ENCODE measurements at regions not wholly inside any gene's neighbourhood (a gene's known extent, or its start where the extent isn't known, plus 50 kb on each side); places are given as distances from the start of the nearest gene placed in this dataset.

- no peaks in the 10 kb centered on the region for H3K36me3 ChIP-seq (ENCODE audit: control insufficient read depth, low read depth, low read length)
- H3K4me1 ChIP-seq (ENCODE audit: control insufficient read depth, low read depth, low read length), result no peaks in the 10 kb centered on the region
- H3K27ac ChIP-seq (ENCODE audit: low read length), result no peak overlapping the region
- H3K9me3 ChIP-seq (ENCODE audit: control insufficient read depth, low read depth, low read length), result no peaks in the 10 kb centered on the region
- no peak overlapping the region for H3K4me3 ChIP-seq (ENCODE audit: low read length)
- no peak overlapping the region for H3K9ac ChIP-seq (ENCODE audit: low read length)
- H3K27me3 ChIP-seq (ENCODE audit: control insufficient read depth, insufficient read depth, low read length), result peaks cover 8% of the 10 kb centered on the region
These were observed 399.2 kb downstream of the NLGN4X start for GRCh38 chrX:5829469-5829868.

GRCh38 chrX:5829060-5829459 lies 399.6 kb downstream of the NLGN4X start:
- H3K36me3 ChIP-seq (ENCODE audit: control insufficient read depth, low read depth, low read length), result no peaks in the 10 kb centered on the region
- H3K4me3 ChIP-seq (ENCODE audit: low read length), result no peak overlapping the region
- H3K9me3 ChIP-seq (ENCODE audit: control insufficient read depth, low read depth, low read length), result no peaks in the 10 kb centered on the region
- H3K27me3 ChIP-seq (ENCODE audit: control insufficient read depth, insufficient read depth, low read length), result peaks cover 9% of the 10 kb centered on the region
- no peak overlapping the region for H3K27ac ChIP-seq (ENCODE audit: low read length)
- H3K9ac ChIP-seq (ENCODE audit: low read length), result no peak overlapping the region
- no peaks in the 10 kb centered on the region for H3K4me1 ChIP-seq (ENCODE audit: control insufficient read depth, low read depth, low read length)

- no peaks in the 10 kb centered on the region for H3K9me3 ChIP-seq (ENCODE audit: control insufficient read depth, low read depth, low read length)
- no peak overlapping the region for H3K4me3 ChIP-seq (ENCODE audit: low read length)
- no peaks in the 10 kb centered on the region for H3K4me1 ChIP-seq (ENCODE audit: control insufficient read depth, low read depth, low read length)
- H3K27me3 ChIP-seq (ENCODE audit: control insufficient read depth, insufficient read depth, low read length), result peaks cover 9% of the 10 kb centered on the region
- no peak overlapping the region for H3K9ac ChIP-seq (ENCODE audit: low read length)
- no peak overlapping the region for H3K27ac ChIP-seq (ENCODE audit: low read length)
- H3K36me3 ChIP-seq (ENCODE audit: control insufficient read depth, low read depth, low read length), result no peaks in the 10 kb centered on the region
These were observed 404.8 kb downstream of the NLGN4X start for GRCh38 chrX:5823903-5824302.

- H3K9me3 ChIP-seq (ENCODE audit: control insufficient read depth, low read depth, low read length), result no peaks in the 10 kb centered on the region
- no peaks in the 10 kb centered on the region for H3K4me1 ChIP-seq (ENCODE audit: control insufficient read depth, low read depth, low read length)
- H3K27ac ChIP-seq (ENCODE audit: low read length), result no peak overlapping the region
- no peak overlapping the region for H3K9ac ChIP-seq (ENCODE audit: low read length)
- no peaks in the 10 kb centered on the region for H3K36me3 ChIP-seq (ENCODE audit: control insufficient read depth, low read depth, low read length)
- no peaks in the 10 kb centered on the region for H3K27me3 ChIP-seq (ENCODE audit: control insufficient read depth, insufficient read depth, low read length)
- H3K4me3 ChIP-seq (ENCODE audit: low read length), result no peak overlapping the region
These were observed 418.0 kb downstream of the NLGN4X start for GRCh38 chrX:5810636-5811035.

GRCh38 chrX:5807181-5807580 lies 421.5 kb downstream of the NLGN4X start:
- Histone ChIP-seq H3K4me3 (ENCODE audit: low read length) (no peak overlapping the region), H3K4me1 (ENCODE audit: control insufficient read depth, low read depth, low read length) (no peaks in the 10 kb centered on the region), H3K27me3 (ENCODE audit: control insufficient read depth, insufficient read depth, low read length) (no peaks in the 10 kb centered on the region), H3K27ac (ENCODE audit: low read length) (no peak overlapping the region), H3K9me3 (ENCODE audit: control insufficient read depth, low read depth, low read length) (no peaks in the 10 kb centered on the region), H3K36me3 (ENCODE audit: control insufficient read depth, low read depth, low read length) (no peaks in the 10 kb centered on the region), H3K9ac (ENCODE audit: low read length) (no peak overlapping the region)

GRCh38 chrX:5802391-5802790 lies 426.3 kb downstream of the NLGN4X start:
- no peak overlapping the region for H3K27ac ChIP-seq (ENCODE audit: low read length)
- H3K4me1 ChIP-seq (ENCODE audit: control insufficient read depth, low read depth, low read length), result no peaks in the 10 kb centered on the region
- no peak overlapping the region for H3K9ac ChIP-seq (ENCODE audit: low read length)
- no peak overlapping the region for H3K4me3 ChIP-seq (ENCODE audit: low read length)
- no peaks in the 10 kb centered on the region for H3K36me3 ChIP-seq (ENCODE audit: control insufficient read depth, low read depth, low read length)
- no peaks in the 10 kb centered on the region for H3K9me3 ChIP-seq (ENCODE audit: control insufficient read depth, low read depth, low read length)
- no peaks in the 10 kb centered on the region for H3K27me3 ChIP-seq (ENCODE audit: control insufficient read depth, insufficient read depth, low read length)

- no peaks in the 10 kb centered on the region for H3K4me1 ChIP-seq (ENCODE audit: control insufficient read depth, low read depth, low read length)
- H3K27ac ChIP-seq (ENCODE audit: low read length), result no peak overlapping the region
- no peak overlapping the region for H3K4me3 ChIP-seq (ENCODE audit: low read length)
- H3K36me3 ChIP-seq (ENCODE audit: control insufficient read depth, low read depth, low read length), result no peaks in the 10 kb centered on the region
- H3K27me3 ChIP-seq (ENCODE audit: control insufficient read depth, insufficient read depth, low read length), result no peaks in the 10 kb centered on the region
- no peaks in the 10 kb centered on the region for H3K9me3 ChIP-seq (ENCODE audit: control insufficient read depth, low read depth, low read length)
- no peak overlapping the region for H3K9ac ChIP-seq (ENCODE audit: low read length)
These were observed 436.9 kb downstream of the NLGN4X start for GRCh38 chrX:5791721-5792120.

GRCh38 chrX:5788910-5789309 lies 439.8 kb downstream of the NLGN4X start:
- H3K27ac ChIP-seq (ENCODE audit: low read length), result no peak overlapping the region
- H3K9ac ChIP-seq (ENCODE audit: low read length), result no peak overlapping the region
- H3K27me3 ChIP-seq (ENCODE audit: control insufficient read depth, insufficient read depth, low read length), result no peaks in the 10 kb centered on the region
- no peaks in the 10 kb centered on the region for H3K36me3 ChIP-seq (ENCODE audit: control insufficient read depth, low read depth, low read length)
- no peaks in the 10 kb centered on the region for H3K4me1 ChIP-seq (ENCODE audit: control insufficient read depth, low read depth, low read length)
- no peak overlapping the region for H3K4me3 ChIP-seq (ENCODE audit: low read length)
- no peaks in the 10 kb centered on the region for H3K9me3 ChIP-seq (ENCODE audit: control insufficient read depth, low read depth, low read length)

GRCh38 chrX:5780821-5781220 lies 447.8 kb downstream of the NLGN4X start:
- no peaks in the 10 kb centered on the region for H3K36me3 ChIP-seq (ENCODE audit: control insufficient read depth, low read depth, low read length)

GRCh38 chrX:5775846-5776430 lies 452.7 kb downstream of the NLGN4X start:
- no peaks in the 10 kb centered on the region for H3K4me1 ChIP-seq (ENCODE audit: control insufficient read depth, low read depth, low read length)
- H3K4me3 ChIP-seq (ENCODE audit: low read length), result no peak overlapping the region
- no peak overlapping the region for H3K27ac ChIP-seq (ENCODE audit: low read length)
- H3K9me3 ChIP-seq (ENCODE audit: control insufficient read depth, low read depth, low read length), result no peaks in the 10 kb centered on the region
- no peaks in the 10 kb centered on the region for H3K27me3 ChIP-seq (ENCODE audit: control insufficient read depth, insufficient read depth, low read length)
- H3K9ac ChIP-seq (ENCODE audit: low read length), result no peak overlapping the region
- no peaks in the 10 kb centered on the region for H3K36me3 ChIP-seq (ENCODE audit: control insufficient read depth, low read depth, low read length)

More at GRCh38 chrX:5780821-5781220, 447.8 kb downstream of the NLGN4X start:
- Histone ChIP-seq H3K27ac (ENCODE audit: low read length) (no peak overlapping the region), H3K4me1 (ENCODE audit: control insufficient read depth, low read depth, low read length) (no peaks in the 10 kb centered on the region), H3K9ac (ENCODE audit: low read length) (no peak overlapping the region), H3K9me3 (ENCODE audit: control insufficient read depth, low read depth, low read length) (no peaks in the 10 kb centered on the region), H3K4me3 (ENCODE audit: low read length) (no peak overlapping the region), H3K27me3 (ENCODE audit: control insufficient read depth, insufficient read depth, low read length) (no peaks in the 10 kb centered on the region)

GRCh38 chrX:5774446-5774845 lies 454.2 kb downstream of the NLGN4X start:
- H3K4me1 ChIP-seq (ENCODE audit: control insufficient read depth, low read depth, low read length), result no peaks in the 10 kb centered on the region
- no peak overlapping the region for H3K9ac ChIP-seq (ENCODE audit: low read length)
- H3K27ac ChIP-seq (ENCODE audit: low read length), result no peak overlapping the region
- H3K9me3 ChIP-seq (ENCODE audit: control insufficient read depth, low read depth, low read length), result no peaks in the 10 kb centered on the region
- H3K4me3 ChIP-seq (ENCODE audit: low read length), result no peak overlapping the region
- no peaks in the 10 kb centered on the region for H3K27me3 ChIP-seq (ENCODE audit: control insufficient read depth, insufficient read depth, low read length)
- no peaks in the 10 kb centered on the region for H3K36me3 ChIP-seq (ENCODE audit: control insufficient read depth, low read depth, low read length)

GRCh38 chrX:5771441-5771840 lies 457.2 kb downstream of the NLGN4X start:
- no peaks in the 10 kb centered on the region for H3K4me1 ChIP-seq (ENCODE audit: control insufficient read depth, low read depth, low read length)
- no peak overlapping the region for H3K27ac ChIP-seq (ENCODE audit: low read length)
- no peak overlapping the region for H3K4me3 ChIP-seq (ENCODE audit: low read length)
- H3K36me3 ChIP-seq (ENCODE audit: control insufficient read depth, low read depth, low read length), result no peaks in the 10 kb centered on the region
- H3K27me3 ChIP-seq (ENCODE audit: control insufficient read depth, insufficient read depth, low read length), result no peaks in the 10 kb centered on the region
- H3K9ac ChIP-seq (ENCODE audit: low read length), result no peak overlapping the region
- H3K9me3 ChIP-seq (ENCODE audit: control insufficient read depth, low read depth, low read length), result no peaks in the 10 kb centered on the region
